SHP77 treated with DMSO at 0.1 percent for 48 hours (cell line): ENCODE measurements at regions not wholly inside any gene's neighbourhood (a gene's known extent, or its start where the extent isn't known, plus 50 kb on each side); places are given as distances from the start of the nearest gene placed in this dataset.

ENCODE experiments used
- DNase-seq: peaks from one replicate; lab custom pipeline; 2025; lab: John Stamatoyannopoulos, UW

DNA sequence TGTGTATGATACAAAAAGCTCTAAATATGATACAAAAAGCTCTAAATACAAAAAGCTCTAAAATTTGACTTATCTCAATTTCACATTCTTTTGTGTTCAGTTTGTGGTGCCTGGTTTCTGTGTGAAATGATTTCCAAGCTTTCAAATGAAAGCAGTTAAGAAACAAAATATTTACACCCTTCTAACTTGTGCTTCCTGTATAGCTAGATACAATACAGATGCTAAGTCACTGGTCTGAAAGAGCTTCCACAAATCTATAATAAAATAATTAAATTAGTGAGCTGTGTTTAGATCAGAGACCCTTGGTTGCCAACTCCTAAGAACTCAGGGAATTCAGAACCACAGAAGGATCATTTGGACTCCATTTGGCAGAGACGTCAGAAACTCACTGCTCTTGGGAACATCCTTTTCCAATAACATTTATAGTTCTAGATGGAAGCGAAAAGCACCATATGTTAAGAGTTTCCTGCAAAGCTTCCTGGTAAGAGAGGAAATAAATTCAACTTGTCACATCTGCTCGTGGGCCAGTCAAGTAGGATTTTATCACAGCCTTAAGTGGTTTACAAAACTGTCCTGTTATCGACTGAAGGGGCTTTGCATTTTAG, 1079.1 kb downstream of the ADGRL2 start:
- no peak for DNase-seq

DNA sequence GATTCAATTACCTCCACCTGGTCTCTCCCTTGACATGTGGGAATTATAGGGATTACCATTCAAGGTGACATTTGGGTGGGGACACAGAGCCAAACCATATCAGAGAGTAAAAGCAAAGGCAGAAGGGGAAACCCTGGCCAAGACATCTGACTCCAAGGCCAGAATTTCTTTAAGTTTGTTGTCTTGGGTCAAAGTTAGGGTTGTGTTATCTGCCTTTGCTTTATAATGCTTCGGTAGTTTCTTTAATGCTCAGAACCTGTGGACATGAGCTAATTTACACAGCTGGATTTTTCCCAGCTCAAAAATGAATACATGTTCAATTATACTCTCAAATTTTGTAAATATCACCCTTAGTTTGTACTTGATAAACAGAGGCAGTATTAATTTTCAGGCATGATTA, 1074.4 kb downstream of the ADGRL2 start:
- DNase-seq = no peak

DNA sequence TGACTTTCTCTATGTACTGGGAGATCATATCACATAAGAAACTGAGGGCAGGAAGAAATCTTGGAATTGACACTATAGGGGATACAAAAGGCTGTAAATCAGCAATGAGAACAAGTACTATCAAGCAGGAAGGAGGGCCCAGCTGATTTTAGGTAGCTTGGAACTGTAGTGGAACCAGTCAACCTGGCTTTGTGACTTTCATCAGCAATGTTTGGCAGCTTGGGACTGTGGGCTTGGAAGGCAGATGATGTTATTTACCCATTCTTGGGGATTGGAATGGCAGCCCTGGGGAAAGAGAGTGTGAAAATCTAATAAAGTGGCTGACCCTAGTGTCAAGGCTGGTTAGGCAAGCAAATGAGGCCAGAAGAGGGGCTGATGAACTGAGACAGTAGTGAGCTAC, 1073.3 kb downstream of the ADGRL2 start:
- no peak for DNase-seq

DNA sequence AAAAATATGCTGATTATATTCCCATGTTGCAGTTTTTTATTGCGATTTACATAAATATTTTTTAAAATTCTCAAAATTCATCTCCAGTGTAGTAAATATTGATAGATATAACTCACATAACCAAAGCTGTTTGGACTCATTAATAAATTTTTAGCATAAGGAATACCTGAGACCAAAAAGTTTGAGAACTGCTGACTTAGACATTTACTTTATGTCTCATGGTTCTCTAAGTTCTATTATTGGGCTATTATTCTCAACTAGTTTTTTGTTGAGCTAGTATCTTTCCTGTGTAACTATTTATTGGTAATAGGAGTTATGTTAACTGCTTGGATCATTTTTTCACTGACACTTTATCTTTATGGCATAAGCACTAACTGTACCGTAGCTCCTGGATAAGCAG, 1069.6 kb downstream of the ADGRL2 start:
- no peak for DNase-seq

DNA sequence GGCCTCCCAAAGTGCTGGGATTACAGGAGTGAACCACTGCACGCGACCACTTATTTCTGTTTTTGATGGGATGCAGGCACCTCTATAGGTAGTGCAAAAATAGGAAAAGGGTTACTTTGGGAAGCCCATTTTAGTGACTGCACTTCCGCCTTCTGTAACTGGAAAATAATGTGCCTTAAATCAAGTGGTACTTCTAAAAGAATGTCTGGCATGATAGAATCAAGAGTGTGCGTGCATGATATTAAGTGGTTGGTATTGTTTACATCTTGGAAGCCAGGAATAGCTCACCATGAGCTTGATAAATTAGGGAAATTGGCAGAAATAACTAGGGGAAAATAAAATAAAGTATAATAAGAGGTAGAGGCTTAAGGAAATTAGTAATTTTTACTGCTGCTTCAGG, 1067.0 kb downstream of the ADGRL2 start:
- no peak for DNase-seq

DNA sequence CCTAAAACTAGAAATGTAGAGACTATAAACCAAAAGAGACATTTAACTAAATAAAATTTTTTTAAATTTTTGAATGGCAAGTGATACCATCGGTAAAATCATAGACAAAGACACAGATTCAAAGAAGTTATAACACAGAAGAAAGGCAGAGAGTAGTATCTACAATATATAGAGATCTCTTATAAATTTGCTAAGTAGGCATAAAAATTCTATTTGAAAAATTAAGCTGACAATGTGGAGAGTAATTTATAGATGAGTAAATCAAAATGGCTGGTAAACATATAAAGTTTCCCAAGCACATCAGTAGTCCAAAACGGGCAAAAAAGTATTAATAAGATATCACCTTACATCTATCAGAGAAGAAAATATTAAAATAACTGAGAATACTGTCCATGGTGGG, 1061.0 kb downstream of the ADGRL2 start:
- no peak for DNase-seq

DNA sequence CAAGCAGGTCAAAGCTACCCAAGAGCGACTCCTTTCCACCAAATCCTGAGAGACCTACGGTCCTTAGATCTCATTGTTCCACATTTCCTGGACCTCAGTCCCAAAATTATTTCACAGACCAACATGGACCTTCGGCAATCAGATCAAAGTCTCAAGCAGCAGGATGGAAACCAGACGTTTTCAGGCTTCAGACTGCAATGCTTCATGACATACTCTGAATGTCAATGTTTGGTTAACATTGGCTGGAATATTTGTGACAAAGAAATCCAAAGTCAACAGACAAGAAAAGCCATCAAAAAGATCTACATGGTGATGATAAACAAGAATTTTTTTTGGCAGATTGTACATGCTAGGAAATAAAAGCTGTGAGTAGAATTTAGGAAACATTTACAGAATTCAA, 1057.3 kb downstream of the ADGRL2 start:
- no peak for DNase-seq

DNA sequence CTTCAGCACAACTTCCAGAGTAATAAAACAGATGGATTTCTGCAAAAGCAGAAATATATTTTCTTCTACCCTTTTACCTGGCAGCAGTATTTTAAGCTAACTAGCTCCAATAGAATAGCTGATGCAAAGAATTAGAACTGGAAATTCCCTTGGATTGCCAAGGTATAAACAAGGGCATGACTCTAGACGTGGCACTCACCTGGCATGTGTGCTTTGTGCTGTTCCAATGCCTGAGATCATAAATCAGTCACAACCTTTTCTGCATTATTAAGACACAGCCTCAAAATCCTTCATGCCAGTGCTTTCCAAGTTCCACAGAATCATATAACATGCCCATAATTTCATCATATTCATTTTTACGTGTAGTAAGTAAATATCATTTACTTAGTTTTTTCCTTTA, 1048.7 kb downstream of the ADGRL2 start:
- no peak for DNase-seq

DNA sequence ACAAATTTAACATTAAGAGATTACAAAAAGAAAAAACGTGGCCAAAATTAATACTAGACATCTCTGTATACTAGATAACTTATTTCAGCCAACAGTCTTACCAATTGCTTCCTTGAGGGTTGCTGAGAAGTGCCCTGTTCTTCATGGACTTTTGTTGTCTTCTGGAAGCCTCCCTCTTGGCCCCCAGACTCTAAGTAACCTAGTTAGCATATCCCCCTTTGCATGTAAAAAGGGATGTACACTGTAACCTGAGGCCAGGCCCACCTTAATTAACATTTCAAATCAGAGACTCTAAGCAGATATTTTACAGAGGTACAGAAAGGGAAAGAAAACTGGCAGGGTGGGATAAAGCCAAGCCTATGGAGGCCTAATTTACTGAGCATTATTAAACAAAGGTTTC, 1047.3 kb downstream of the ADGRL2 start:
- no peak for DNase-seq

DNA sequence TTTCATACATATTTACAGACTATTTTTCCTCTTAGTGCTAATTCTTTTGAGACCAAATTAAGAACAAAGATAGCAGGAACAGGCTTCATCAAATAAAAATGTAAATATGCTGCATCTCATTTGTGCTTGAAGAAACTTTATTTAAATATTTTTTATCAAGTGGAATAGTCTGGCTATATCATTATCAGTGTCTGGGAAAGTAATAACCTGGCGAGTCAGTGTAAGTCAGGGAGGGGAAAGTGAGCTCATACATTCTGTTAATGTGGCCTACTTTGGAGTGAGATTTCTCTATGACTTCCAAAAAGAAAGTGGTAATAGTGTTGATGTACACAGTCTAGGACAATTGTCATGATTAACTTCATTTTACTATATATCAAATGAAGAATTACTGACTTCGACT, 1045.1 kb downstream of the ADGRL2 start:
- no peak for DNase-seq

DNA sequence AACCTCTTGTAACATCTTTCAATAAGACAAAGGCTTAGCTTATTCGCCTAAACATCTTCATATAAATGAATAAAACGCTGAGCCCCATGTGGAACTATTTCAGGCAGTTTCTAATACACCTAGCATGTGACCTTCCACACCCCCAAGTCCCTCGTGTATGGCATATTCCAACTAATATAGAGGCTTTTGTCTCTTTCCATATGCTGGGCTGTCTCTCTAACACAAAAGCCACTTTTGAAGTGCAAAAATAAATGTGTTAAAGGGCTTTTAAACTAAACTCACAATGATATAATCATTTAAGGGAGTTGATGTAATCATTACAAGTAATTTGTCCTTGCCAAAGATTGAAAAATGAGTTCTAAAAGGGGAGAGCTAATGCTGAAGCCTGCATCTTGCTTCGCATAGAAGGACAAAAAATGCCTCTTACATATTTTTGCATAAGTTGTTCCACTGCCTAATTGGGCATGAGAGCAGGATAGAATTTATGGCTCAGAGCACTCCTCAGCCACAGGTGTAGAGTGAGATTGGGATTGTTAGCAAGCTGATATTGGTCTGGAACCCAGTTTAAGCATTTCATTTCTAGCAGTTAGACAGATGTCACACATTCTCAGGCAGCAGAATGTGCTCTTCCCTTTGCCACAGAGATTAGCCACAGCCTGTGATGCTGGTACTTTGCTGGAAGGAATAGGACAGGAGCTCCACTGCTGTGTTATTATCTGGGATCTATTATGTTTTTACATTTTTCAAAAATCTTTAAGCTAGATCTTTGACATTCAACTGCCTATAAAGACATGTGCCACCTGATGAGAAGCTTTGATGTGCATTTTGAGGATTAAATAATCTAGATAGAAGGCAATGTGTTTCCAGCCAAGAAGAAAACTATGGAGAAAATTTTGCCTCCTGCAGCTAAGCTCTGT, 1044.4 kb downstream of the ADGRL2 start:
- DNase-seq = no peak

DNA sequence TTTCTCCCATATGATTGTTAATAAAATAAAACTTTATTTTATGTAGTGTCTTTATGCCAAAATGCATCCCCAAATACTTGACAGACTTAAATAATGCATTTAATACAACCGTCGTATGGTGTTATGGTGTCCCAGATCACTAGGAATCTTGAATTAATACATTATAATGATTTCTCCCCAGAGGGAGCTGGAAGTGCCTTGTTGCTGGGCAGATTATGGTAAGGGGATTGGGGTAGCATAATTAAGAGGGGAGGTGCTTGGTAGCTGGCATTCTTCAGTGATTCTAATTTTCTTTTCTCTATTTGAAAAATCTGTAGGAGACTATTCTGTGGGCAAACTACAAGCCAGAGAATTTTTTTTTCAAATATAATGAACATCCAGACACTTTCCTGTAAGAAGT, 1043.7 kb downstream of the ADGRL2 start:
- no peak for DNase-seq

DNA sequence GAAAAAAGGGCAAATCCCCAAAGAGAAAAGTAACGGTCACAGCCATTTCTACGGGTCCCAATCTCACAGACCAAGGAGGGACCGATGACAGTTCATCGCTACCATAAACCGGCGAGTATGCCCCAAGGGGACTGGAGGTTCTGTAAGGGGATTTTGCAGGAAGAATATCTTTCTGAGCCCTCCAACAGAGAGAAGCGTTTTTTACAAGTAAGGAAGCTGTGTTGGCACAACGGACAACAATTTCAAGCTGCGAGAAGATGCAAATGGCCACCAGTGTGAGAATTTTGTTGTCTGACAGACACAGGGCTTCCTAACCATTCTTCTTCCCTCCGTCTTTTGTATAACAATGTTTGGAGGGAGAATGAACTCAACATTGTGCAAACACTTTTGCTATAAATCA, 1043.1 kb downstream of the ADGRL2 start:
- DNase-seq = no peak

DNA sequence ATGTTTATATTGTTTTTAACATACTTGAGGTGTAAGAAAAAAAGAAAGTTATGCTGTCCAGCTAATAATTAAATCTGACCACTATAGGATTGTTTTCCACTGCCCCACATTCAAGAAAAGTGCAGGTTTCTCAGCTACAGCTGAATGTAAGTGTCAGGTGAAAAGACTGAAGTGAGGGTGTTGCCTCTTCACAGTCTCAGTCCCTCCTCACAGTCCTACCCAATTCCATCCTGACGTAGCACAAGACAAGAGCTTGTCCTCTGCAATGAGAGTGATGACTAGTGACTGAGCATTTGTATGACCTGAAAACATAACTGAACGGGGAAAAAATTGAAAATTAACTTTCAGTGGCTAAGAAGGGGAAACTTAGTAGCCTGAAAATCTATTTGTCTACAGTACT, 1039.5 kb downstream of the ADGRL2 start:
- DNase-seq = no peak

DNA sequence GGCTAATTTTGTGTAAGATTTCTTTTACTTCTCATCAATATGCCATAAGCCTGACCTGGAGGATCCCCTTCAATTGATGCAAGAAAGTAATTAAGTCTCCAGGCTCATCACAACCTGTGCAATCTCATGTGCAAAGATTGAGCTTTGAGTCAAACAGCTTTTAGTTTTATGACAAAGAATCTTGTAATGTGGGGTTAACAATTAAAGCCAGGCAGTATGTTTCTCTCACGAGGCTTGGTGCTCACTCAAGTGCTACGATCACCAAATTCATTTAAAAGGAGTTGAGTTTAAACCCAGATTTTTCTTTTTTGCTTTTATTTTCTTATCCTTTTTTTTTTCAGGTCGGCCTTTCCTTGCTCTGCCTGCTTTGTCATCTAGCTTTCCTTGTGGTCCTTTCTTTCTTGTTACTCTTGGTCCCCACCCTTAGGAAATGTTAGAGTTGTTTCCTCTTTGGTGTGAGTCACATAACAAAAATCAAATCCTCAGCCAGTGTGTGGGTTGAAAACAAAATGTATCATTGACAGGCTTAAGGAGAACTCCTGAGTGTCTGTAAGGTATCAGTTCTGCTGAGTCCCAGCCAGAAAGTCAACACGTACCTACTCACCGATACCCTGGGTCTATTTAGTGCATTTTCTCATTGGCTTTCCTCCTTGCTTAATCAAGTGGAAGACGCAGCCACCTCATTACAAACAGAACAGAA, 1037.2 kb downstream of the ADGRL2 start:
- no peak for DNase-seq

DNA sequence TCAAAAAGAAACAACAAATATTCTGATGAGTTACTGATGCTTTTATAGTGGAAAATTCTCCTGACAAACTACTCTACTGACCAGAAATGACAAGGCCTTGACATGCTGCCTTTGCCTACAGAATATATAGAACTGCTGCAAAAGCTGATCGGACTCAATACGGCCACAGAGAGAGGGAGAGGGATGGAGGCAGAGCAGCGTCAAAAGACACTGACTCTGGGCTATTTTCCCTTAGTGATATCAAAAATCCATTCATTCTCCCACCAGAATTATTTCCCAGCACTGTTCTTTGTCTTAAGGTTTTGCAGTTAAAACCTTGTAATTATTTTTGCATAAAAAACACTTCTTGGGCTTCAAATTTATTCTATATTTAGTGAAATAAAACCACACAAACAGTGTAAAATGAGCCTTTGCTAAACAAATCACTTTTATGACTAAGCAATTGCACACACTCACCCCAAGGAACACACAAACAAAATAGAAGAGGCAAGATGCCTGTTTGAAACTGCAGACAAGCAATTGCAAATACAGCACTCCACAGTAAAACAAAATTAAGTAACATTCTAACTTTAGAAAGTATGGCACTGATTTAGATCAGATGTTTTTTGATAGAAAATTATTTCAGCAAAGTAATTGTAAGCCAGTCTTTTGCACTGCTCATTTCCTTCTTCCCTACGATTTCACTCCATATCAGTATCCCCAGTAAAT, 1036.4 kb downstream of the ADGRL2 start:
- no peak for DNase-seq

DNA sequence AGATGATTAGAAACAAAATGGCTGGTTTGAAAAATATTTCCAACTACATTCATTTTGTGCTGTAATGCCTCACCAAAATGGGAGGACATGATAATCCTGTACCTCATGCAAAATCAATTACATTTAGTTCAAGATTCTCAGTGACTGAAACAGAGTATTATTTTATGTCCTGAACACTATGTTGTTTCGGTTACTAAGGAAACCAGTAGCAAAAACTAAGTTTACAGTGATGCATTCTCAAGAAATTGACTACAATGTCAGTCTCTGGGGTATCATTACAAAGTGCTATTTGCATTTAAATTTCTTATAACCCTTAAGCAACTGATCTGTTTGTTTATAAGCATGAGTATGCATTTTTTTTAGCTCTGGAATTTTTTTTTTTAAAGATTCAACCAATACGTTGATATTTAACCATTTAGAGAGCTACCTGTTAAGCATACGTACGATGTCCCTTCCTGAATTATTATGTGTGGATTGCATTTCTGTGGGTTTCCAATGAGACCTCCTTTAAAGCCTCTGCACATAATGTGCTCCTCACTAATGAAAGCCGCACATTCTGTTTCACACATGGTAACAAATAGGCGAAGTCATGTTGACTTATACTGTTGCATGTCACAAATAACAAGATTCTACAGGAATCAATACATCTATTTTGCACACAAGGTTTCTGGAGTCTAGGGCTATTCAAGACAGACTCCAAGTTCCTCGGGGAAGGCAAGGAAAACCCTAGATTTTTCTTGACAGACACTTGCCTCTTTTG, 1035.7 kb downstream of the ADGRL2 start:
- no peak for DNase-seq

DNA sequence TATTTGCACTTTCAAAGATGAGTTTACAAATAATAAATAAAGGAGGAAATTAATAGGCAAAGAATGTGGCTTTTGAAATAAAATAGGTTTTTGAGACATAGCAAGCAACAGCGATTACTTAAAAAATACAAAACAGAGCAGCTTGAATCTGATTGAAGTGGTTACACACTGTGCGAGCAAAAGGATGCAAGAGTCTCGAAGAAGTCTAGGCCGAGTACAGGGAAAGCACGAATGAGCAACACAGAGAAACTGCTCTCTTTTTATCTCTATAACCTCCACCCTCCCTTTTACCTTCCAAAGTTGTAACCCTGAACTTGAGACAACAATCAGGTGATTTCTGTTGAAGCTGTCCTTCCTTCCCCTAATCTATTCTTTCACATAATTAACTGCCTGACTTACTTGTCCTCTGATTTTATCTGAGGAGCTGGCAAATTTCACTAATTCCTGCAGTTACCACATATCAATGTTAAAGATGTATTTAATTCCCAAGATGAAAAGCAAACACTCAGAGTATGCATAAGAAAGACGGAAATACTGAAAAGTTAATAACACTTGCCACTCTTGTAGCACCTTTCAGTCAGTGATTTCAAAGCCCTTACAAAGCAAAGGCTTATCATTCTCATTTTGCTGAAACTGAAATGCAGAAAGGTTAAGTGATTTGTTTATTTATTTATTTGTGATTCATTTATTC, 1030.1 kb downstream of the ADGRL2 start:
- DNase-seq = no peak

DNA sequence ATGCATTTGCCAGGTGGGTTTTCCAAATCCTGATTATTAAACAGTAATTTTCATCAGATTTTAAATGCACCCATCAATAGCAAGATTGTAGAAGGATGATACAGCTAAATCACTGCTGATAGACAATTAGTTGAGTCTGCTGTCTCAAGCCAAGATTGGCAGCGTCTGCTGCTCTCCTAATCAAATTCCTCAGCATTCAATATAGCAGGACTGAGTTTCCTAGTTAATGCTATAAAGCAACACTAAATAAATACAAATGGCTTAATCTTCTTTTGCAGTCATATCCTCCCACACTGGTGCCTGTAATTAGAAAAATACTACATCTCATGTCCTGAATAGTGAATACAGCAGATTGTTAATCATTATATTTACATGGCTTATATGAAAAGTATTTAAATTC, 1028.8 kb downstream of the ADGRL2 start:
- DNase-seq = no peak

DNA sequence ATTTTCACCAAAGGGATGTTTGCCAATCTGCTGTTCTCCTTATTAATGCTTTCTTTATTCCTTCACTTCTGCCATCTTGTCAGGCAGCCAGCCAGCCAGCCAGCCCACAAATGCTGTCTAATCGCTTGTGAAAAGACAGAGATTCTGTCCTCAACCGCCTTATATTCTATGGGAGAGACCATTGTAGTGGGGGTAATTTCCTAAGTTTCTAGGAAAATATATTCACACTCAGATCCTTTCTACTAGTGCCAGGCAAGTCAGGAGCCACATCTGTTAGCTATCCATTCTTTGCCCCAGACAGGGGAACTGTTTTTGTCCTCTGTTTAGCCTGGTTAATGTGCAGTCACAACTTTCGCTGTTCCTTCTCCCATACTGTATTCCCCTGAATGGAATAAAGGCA, 1023.1 kb downstream of the ADGRL2 start:
- no peak for DNase-seq

DNA sequence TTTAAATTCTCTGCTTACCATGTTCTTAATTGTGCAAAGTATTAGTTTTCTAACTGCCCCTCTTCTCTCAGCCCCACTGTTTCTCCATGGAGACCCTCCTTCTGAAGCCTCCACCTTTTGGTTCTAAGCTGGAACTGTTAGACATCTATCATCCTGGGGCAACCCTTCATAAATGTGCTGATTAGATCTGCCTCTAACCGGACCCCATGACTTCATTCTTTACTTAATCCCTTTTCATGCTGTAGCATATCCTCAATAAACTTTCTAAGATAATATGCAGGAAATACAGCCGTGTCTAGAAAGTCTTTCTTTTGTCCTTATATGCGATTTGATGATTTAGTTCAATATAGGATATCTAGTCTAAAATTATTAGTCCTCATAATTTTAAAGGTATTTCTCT, 1020.1 kb downstream of the ADGRL2 start:
- DNase-seq = no peak
